ENCODE measurements at regions not wholly inside any gene's neighbourhood (a gene's known extent, or its start where the extent isn't known, plus 50 kb on each side); places are given as distances from the start of the nearest gene placed in this dataset.

DNA sequence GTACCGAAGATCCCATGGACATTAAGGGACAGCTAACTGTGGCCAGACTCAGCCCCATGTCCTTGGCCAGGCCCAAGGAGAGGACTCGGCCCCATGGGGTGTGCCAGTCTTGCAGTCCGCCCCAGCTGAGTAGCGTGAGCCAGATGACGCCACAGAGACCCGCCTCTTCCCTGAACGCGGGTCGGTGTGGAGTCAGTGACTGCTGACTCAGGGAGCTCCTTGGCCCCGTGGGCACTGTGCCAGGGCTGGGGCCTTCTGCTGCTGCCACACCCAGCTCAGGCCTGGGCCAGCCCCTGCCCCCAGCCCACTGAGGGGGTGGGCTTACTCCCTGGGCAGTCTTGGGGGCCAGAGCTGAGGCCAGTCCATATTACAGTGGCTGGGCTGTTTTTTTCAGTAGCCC, 52.8 kb downstream of the PLXNA1 start:
- H3K36me3 ChIP-seq (replicated peaks in 1 of 2; ENCODE audit: insufficient read depth in 1 of 2, low read depth in 2 of 2) = peaks cover 0 to 5% of the 10 kb centered on the region in 2 donors
- WGBS, 2 donors = 67 to 70% methylated on average over 9 to 10 of the region's 10 CpGs
- no peaks in the 10 kb centered on the region for H3K27me3 ChIP-seq
- DNase-seq = peak; percentile 23 to 64 (median 43)
- intact Hi-C loops (cut with DNase I) = no loop called here
- no peaks in the 10 kb centered on the region for H3K9me3 ChIP-seq
- peak; percentile 35 for ATAC-seq
- H3K4me1 ChIP-seq = no peaks in the 10 kb centered on the region
- H3K4me3 ChIP-seq = no peak overlapping the region
- no peak overlapping the region for H3K27ac ChIP-seq
- TF ChIP-seq POLR2A (IDR thresholded peaks at IDR 0.05) = no peak
- TF ChIP-seq, protein P1, sequence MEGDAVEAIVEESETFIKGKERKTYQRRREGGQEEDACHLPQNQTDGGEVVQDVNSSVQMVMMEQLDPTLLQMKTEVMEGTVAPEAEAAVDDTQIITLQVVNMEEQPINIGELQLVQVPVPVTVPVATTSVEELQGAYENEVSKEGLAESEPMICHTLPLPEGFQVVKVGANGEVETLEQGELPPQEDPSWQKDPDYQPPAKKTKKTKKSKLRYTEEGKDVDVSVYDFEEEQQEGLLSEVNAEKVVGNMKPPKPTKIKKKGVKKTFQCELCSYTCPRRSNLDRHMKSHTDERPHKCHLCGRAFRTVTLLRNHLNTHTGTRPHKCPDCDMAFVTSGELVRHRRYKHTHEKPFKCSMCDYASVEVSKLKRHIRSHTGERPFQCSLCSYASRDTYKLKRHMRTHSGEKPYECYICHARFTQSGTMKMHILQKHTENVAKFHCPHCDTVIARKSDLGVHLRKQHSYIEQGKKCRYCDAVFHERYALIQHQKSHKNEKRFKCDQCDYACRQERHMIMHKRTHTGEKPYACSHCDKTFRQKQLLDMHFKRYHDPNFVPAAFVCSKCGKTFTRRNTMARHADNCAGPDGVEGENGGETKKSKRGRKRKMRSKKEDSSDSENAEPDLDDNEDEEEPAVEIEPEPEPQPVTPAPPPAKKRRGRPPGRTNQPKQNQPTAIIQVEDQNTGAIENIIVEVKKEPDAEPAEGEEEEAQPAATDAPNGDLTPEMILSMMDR (IDR thresholded peaks at IDR 0.05) = no peak

DNA sequence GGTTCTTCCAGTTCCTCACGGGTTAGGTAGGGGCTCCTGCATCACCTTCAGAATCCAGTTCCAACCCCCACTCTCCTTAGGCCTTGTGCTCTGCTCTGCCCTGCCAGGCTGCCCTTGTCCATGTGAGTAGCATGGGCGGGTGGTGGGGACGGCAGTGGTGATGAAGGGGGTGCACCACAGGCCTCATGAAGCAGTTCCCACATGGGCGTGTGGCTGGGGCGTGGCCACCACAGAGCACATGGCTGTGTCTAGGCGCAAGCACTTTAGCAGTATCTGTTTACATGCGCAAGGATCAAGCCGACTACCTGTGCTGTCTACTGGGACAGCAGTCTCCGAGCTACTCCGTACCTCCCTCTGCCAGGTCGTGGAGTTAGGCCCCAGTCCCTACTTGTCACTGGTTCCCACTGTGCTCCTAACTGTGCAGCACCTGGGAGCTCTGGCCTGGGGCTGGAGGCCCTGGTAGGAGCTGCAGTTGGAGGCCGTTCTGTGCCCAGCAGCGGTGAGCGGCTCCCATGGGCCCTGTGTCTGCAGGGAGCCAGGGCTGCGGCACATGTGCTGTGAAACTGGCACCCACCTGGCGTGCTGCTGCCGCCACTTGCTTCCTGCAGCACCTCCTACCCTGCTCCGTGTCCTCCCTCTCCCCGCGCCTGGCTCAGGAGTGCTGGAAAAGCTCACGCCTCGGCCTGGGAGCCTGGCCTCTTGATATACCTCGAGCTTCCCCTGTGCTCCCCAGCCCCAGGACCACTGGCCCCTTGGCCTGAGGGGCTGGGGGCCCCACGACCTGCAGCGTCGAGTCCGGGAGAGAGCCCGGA, 53.5 kb downstream of the PLXNA1 start:
- Histone ChIP-seq H3K9me3 (no peaks in the 10 kb centered on the region), H3K27ac (no peak overlapping the region), H3K27me3 (no peaks in the 10 kb centered on the region), H3K4me3 (no peak overlapping the region), H3K4me1 (no peaks in the 10 kb centered on the region), H3K36me3 (replicated peaks in 1 of 2; ENCODE audit: insufficient read depth in 1 of 2, low read depth in 2 of 2) (peaks cover 0 to 5% of the 10 kb centered on the region in 2 donors)
- TF ChIP-seq, protein P1 (IDR thresholded peaks at IDR 0.05) = no peak
- TF ChIP-seq POLR2A (IDR thresholded peaks at IDR 0.05) = no peak
- WGBS, 2 donors = 77 to 82% methylated on average over 17 to 25 of the region's 28 CpGs
- intact Hi-C loops (cut with DNase I) = no loop called here
- peak in 2 of 4 donors; percentile 5 to 13 for DNase-seq
- ATAC-seq = no peak

DNA sequence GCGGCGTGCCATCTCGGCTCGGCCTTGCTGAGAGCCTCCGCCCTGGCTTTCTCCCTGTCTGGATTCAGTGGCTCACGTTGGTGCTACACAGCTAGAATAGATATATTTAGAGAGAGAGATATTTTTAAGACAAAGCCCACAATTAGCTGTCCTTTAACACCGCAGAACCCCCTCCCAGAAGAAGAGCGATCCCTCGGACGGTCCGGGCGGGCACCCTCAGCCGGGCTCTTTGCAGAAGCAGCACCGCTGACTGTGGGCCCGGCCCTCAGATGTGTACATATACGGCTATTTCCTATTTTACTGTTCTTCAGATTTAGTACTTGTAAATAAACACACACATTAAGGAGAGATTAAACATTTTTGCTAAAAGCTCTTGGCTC, 54.1 kb downstream of the PLXNA1 start:
- 85 to 91% methylated on average over 16 of the region's 16 CpGs for WGBS, 2 donors

DNA sequence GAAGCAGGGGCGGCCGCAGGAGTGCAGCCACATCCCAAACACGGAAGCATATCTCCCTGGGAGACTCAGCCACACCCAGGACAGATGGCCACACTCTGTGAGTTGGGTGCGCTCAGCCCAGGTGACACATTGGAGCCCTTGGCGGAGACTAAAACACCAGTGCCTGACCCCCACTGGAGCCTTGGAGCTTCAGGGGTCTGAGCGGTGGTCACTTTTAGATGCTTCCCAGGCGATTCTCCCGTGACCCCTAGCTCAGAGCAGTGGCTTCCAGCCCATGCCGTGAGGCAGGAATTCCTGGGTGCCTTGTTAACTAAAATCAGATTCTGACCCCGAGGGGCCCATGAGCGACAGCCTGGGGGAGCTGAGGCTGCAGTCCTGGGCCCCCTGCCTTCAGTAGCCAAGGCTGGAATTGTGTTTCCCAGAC, 54.5 kb downstream of the PLXNA1 start:
- H3K4me3 ChIP-seq = no peak overlapping the region
- 57 to 79% methylated on average over 5 to 11 of the region's 11 CpGs for WGBS, 2 donors
- DNase-seq (peak in 2 of 4 donors; percentile 3 to 9), ATAC-seq (no peak)
- H3K9me3 ChIP-seq = no peaks in the 10 kb centered on the region
- H3K27ac ChIP-seq = no peak overlapping the region
- peaks cover 1% of the 10 kb centered on the region for H3K4me1 ChIP-seq
- TF ChIP-seq, protein P1 (IDR thresholded peaks at IDR 0.05) = no peak
- no peak for TF ChIP-seq POLR2A (IDR thresholded peaks at IDR 0.05)
- peaks cover 0 to 3% of the 10 kb centered on the region in 2 donors for H3K36me3 ChIP-seq (replicated peaks in 1 of 2; ENCODE audit: insufficient read depth in 1 of 2, low read depth in 2 of 2)
- H3K27me3 ChIP-seq = no peaks in the 10 kb centered on the region
- intact Hi-C loops (cut with DNase I) = no loop called here

More for the DNA sequence above, 54.1 kb downstream of the PLXNA1 start:
- no peak for ATAC-seq
- H3K9me3 ChIP-seq = no peaks in the 10 kb centered on the region
- H3K27me3 ChIP-seq = no peaks in the 10 kb centered on the region
- H3K36me3 ChIP-seq (replicated peaks in 1 of 2; ENCODE audit: insufficient read depth in 1 of 2, low read depth in 2 of 2) = peaks cover 0 to 5% of the 10 kb centered on the region in 2 donors
- H3K4me1 ChIP-seq = no peaks in the 10 kb centered on the region
- DNase-seq = peak in 1 of 4 donors; percentile 3
- H3K27ac ChIP-seq = no peak overlapping the region
- TF ChIP-seq, protein P1 (IDR thresholded peaks at IDR 0.05) = no peak
- TF ChIP-seq POLR2A (IDR thresholded peaks at IDR 0.05) = no peak
- intact Hi-C loops (cut with DNase I) = no loop called here
- H3K4me3 ChIP-seq = no peak overlapping the region

Measured in body of pancreas (tissue), 4 donors.